NCI-H2107 treated with DMSO at 0.1 percent for 48 hours (cell line): ENCODE measurements at regions not wholly inside any gene's neighbourhood (a gene's known extent, or its start where the extent isn't known, plus 50 kb on each side); places are given as distances from the start of the nearest gene placed in this dataset.

Source experiments
- DNase-seq: peaks from one replicate; lab custom pipeline; 2025; ENCODE audit not compliant: unreplicated experiment; lab: John Stamatoyannopoulos, UW

GRCh38 chr5:90135779-90136378, 273.7 kb downstream of the CETN3 start:
- DNase-seq: no peak

- DNase-seq: no peak
These were observed 274.7 kb downstream of the CETN3 start for GRCh38 chr5:90134892-90135291.

DNA sequence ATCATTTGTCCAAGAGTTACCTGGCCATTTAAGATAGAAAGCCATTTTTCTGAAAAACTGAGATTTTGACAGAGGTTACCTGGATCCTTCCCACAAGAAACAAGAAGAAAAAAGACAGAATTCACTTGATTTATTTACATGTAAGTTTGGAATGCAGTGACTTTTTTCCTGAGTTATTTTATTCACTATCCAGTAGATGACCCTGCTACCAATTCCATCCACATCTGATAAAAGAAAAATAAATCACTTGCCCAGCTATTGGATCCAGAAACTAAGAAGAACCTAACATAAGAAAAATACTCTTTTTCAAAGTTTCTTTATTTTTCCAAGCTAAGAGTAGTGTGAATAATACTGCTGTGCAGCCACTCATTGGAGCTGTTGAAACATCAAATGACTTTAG, 275.2 kb downstream of the CETN3 start:
- DNase-seq: no peak

DNA sequence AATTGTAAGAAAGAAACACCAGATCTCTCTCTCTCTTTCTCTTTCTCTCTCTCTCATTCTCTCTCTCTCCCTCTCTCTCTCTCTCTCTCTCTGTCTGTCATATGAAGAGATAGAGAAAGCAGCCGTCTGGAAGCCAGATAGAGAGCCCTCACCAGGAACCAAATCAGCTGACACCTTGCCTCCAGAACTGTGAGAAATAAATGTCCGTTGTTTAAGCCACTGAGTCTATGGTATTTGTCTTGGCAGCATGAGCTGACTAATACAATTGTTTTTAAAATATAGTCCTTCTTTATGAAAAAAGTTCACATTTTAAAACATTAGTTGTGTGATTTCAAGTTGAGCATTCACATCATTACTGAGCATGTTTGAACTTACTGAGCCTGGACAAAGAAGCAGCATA, 275.6 kb downstream of the CETN3 start:
- no peak for DNase-seq

DNA sequence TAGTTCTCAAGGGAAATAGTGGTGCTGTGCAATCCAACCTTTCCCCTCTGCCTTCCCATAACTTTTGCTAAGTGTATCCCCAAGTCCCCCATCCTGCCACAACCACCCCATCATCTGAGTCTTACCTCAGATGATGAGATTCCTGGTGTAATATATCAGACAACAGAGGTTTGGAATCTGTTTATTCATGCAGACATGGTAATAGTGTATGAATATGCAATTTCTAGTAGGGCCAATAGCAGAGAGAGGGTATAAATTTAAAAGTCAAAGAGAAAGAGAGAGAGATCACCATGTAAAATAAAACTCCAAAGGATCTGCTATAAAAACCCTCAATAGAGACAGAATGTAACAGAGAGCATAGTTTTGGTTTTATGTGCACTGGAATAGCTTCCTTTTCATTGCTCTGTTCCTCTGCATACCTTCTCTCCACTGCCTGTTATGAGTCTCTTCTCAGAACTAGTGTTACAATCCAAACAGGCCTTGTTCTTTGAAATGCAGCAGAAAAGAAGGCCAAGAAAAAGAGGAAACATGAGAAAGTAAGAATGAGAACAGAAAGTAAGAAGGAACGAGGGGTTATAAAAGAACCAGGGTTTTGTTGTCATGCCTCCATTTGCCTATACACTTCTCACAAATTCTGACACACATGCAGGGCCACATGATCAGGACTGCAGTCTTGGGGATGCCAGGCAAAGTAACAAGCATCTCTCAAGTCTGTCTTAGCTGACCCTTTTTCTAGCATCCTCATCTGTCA, 278.0 kb downstream of the CETN3 start:
- DNase-seq: no peak

DNA sequence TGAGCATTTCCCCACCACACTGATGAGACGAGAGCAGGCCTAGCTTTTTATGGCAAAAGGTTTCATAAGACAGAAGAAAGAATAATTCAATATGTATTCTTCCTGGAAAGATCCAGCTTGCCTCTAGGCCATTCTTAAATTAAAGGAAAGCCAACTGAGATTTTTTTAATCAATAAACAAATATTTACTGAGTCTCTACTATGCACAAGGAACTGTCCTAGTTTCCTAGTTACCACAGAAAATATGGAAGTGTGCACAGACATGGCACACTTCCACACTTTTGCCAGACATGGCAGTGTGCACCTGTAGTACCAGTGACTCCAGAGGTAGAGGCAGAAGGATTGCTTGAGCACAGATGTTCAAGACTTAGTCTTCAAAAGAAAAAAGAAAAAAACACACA, 281.0 kb downstream of the CETN3 start:
- no peak for DNase-seq

DNA sequence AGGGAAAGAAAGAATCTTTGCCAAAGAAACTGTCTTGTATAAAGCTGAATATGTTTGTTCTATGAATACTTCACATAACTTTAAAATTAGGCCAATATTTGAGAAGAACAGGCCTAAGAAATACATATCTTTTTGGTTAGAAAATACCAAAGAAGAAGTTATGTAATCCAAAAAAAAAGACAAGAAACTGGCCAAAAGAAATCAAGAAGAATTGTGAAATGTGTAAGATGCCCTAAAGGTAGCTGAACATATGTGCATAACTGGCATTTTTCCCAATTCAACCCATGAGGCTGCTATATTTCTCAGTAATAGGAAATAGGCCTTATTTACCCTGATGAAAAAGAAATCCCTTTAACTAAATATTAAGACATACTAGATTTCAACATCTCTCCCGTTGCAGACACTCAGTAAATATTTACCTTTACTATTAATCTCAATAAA, 290.0 kb downstream of the CETN3 start:
- DNase-seq: no peak

GRCh38 chr5:90117005-90117404, 292.6 kb downstream of the CETN3 start:
- no peak for DNase-seq

- no peak for DNase-seq
These were observed 296.4 kb downstream of the CETN3 start for GRCh38 chr5:90113108-90113507.

GRCh38 chr5:90112033-90112692, 297.4 kb downstream of the CETN3 start:
- DNase-seq: no peak

- no peak for DNase-seq
These were observed 298.1 kb downstream of the CETN3 start for GRCh38 chr5:90111364-90112032.

DNA sequence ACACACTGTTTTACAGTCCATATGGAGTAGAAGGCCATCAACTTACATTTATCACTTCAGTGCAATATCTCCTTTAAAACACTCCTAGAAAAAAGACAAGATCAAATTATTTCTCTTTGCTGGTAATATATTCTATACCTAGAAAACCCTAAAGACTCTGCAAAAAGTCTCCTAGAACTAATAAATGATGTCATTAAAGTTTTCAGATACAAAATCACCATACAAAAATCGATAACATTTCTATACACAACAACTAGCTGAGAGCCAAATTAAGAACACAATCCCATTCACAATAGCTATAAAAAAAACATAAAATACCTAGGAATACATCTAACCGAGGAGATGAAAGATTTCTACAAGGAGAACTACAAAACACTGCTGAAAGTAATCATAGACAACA, 300.3 kb downstream of the CETN3 start:
- DNase-seq: no peak

GRCh38 chr5:90099099-90099498, 310.5 kb downstream of the CETN3 start:
- no peak for DNase-seq

DNA sequence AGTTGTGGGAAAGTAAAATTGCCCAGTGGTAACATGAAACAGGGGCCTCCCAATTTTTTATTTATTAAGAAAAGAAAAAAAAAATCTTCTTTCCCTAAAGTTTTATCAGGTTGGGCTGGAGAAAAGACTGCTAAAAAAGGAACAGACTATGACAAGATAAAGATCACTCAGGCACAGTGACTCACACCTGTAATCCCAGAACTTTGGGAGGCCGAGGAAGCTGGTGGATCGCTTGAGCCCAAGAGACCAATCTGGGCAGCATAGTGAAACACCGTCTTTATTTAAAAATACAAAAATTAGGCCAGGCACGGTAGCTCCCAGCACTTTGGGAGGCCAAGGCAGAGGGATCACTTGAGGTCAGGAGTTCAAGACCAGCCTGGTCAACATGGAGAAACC, 312.5 kb downstream of the CETN3 start:
- DNase-seq: no peak

- no peak for DNase-seq
These were observed 313.0 kb downstream of the CETN3 start for GRCh38 chr5:90096415-90097081.

DNA sequence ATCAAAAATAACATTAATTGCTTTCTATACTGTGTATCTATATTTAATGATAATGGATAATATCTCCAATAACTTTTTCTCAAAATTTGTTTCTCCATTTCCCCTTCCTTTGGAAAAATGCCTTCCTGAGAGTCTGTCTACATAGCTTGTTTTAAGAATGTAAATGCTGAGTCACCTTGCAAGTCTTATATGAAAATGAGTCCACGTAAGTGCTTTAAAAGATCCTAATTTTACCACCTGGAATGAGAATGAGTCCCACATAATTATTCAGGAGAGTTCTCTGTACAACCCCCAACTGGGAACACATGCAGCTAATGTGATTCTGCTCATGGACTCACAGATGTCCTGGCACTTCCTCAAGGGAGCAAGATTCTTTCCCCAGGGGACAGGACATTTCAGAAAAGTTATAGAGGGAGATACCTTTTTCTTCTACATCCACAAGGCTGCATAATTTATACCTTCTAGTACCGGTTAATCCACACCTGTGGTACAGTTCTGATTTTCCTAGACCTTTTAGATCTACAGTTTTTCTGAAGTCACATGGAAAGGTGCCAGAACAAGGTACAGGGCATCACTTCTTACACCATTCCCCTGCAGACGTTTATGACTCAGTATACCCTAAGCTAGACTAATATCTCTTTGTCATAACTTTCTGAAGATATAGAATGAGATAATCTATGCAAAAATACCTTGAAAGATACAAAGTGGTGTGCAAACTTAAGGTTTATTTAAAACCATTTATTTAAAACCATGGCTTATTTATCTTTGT, 314.1 kb downstream of the CETN3 start:
- no peak for DNase-seq

GRCh38 chr5:90093751-90094485, 315.6 kb downstream of the CETN3 start:
- DNase-seq: no peak

GRCh38 chr5:90092734-90093133, 316.8 kb downstream of the CETN3 start:
- no peak for DNase-seq

DNA sequence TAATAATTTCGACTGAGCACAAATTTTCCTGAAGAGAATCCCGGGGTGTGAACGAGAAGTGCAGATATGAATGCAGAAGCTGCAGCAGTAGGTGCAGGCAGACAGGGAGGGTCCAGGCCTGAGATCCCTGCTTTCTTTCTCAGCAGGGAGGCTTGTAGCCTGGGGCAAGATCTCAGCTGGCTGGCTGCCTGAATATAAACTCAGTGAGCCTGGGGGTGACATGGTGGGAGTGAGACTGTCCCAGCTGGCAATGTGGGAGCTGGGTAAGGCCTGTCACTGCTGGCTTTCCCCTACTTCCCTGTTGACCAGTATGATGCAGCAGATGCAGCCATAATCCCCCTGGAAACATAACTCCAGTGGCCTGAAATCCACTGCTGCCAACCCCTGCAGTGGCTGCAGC, 325.2 kb downstream of the CETN3 start:
- DNase-seq: no peak
